SK-N-MC (cell line): ENCODE measurements at regions not wholly inside any gene's neighbourhood (a gene's known extent, or its start where the extent isn't known, plus 50 kb on each side); places are given as distances from the start of the nearest gene placed in this dataset.

ENCODE experiments used
- DNase-seq: peaks from one replicate; pipeline ENCODE4 v3.0.0-alpha.2; 2011; ENCODE audit warnings: low read depth, low spot score
- H3K27ac ChIP-seq: fragments of 200-600 bp; sonication (generic); 2 replicates; pipeline ENCODE4 v1.5.1; 2016; ENCODE audit warnings: mixed run types
- H3K36me3 ChIP-seq: fragments of 200-600 bp; sonication (generic); 2 replicates; pipeline ENCODE4 v1.6.1; 2017; ENCODE audit warnings: antibody characterized with exemption, low read length, mixed read lengths; ENCODE audit not compliant: insufficient read depth
- H3K4me3 ChIP-seq: fragments of 200-600 bp; sonication (generic); 2 replicates; pipeline ENCODE4 v1.5.1; 2016
- H3K9ac ChIP-seq: fragments of 200-600 bp; sonication (generic); 2 replicates; pipeline ENCODE4 v1.8.0; 2017; ENCODE audit warnings: mixed run types, mixed read lengths; ENCODE audit not compliant: insufficient read length
- H3K9me3 ChIP-seq: fragments of 200-600 bp; sonication (generic); 2 replicates; pipeline ENCODE4 v1.6.1; 2017; ENCODE audit warnings: low read depth, mild to moderate bottlenecking, antibody characterized with exemption, low read length, moderate library complexity, mixed read lengths
- EZH2 ChIP-seq: fragments of 200-600 bp; sonication (generic); IDR thresholded peaks from one replicate; pipeline ENCODE4 v1.6.1; 2017; ENCODE audit warnings: antibody characterized with exemption
- FOXP2 ChIP-seq: optimal IDR thresholded peaks from 2 replicates; pipeline ENCODE3; 2011; ENCODE audit warnings: mild to moderate bottlenecking, moderate library complexity; ENCODE audit not compliant: insufficient read depth; ENCODE audit errors: extremely low read length, control extremely low read depth
- POLR2AphosphoS5 ChIP-seq: IDR thresholded peaks from 2 replicates; pipeline ENCODE4 v1.6.1; 2012; ENCODE audit warnings: mild to moderate bottlenecking, low read depth, low read length, borderline replicate concordance

GRCh38 chr10:106255111-106255678 is 909.3 kb downstream of the SORCS1 start:
- Histone ChIP-seq H3K4me3 (no peak overlapping the region), H3K36me3 (no peaks in the 10 kb centered on the region), H3K9me3 (no peaks in the 10 kb centered on the region), H3K9ac (no peak overlapping the region), H3K27ac (no peak overlapping the region)
- TF ChIP-seq POLR2AphosphoS5 (no peak), FOXP2 (no peak), EZH2 (no peak)
- DNase-seq, result no peak

- H3K9ac ChIP-seq, result no peak overlapping the region
These were observed 910.4 kb downstream of the SORCS1 start for GRCh38 chr10:106254071-106254470.

GRCh38 chr10:106252541-106252940 is 912.0 kb downstream of the SORCS1 start:
- H3K9ac ChIP-seq, result no peak overlapping the region
- no peaks in the 10 kb centered on the region for H3K9me3 ChIP-seq
- H3K36me3 ChIP-seq, result no peaks in the 10 kb centered on the region
- H3K27ac ChIP-seq, result no peak overlapping the region
- no peak overlapping the region for H3K4me3 ChIP-seq
- DNase-seq, result no peak
- TF ChIP-seq EZH2 (no peak), POLR2AphosphoS5 (no peak), FOXP2 (no peak)

More at GRCh38 chr10:106254071-106254470, 910.4 kb downstream of the SORCS1 start:
- Histone ChIP-seq H3K36me3 (no peaks in the 10 kb centered on the region), H3K27ac (no peak overlapping the region), H3K4me3 (no peak overlapping the region), H3K9me3 (no peaks in the 10 kb centered on the region)
- TF ChIP-seq FOXP2, result no peak
- TF ChIP-seq EZH2, result no peak
- no peak for DNase-seq

GRCh38 chr10:106251573-106251972 is 912.9 kb downstream of the SORCS1 start:
- H3K27ac ChIP-seq, result no peak overlapping the region
- DNase-seq, result no peak
- H3K9ac ChIP-seq, result no peak overlapping the region
- H3K9me3 ChIP-seq, result no peaks in the 10 kb centered on the region
- no peaks in the 10 kb centered on the region for H3K36me3 ChIP-seq
- no peak for TF ChIP-seq EZH2
- TF ChIP-seq FOXP2, result no peak
- no peak for TF ChIP-seq POLR2AphosphoS5
- no peak overlapping the region for H3K4me3 ChIP-seq

- Histone ChIP-seq H3K36me3 (no peaks in the 10 kb centered on the region), H3K9me3 (no peaks in the 10 kb centered on the region), H3K9ac (no peak overlapping the region), H3K4me3 (no peak overlapping the region), H3K27ac (no peak overlapping the region)
- no peak for DNase-seq
- TF ChIP-seq EZH2 (no peak), FOXP2 (no peak), POLR2AphosphoS5 (no peak)
These were observed 922.2 kb downstream of the SORCS1 start for GRCh38 chr10:106242301-106242700.

GRCh38 chr10:106226828-106227227 is 937.7 kb downstream of the SORCS1 start:
- H3K4me3 ChIP-seq, result no peak overlapping the region
- H3K9me3 ChIP-seq, result no peaks in the 10 kb centered on the region
- no peak for TF ChIP-seq FOXP2
- TF ChIP-seq POLR2AphosphoS5, result no peak
- TF ChIP-seq EZH2, result no peak
- DNase-seq, result no peak
- no peak overlapping the region for H3K27ac ChIP-seq
- H3K9ac ChIP-seq, result no peak overlapping the region
- H3K36me3 ChIP-seq, result no peaks in the 10 kb centered on the region

GRCh38 chr10:106226142-106226541 is 938.4 kb downstream of the SORCS1 start:
- H3K9ac ChIP-seq, result no peak overlapping the region
- H3K36me3 ChIP-seq, result no peaks in the 10 kb centered on the region
- no peak for DNase-seq
- no peak overlapping the region for H3K27ac ChIP-seq
- H3K9me3 ChIP-seq, result no peaks in the 10 kb centered on the region
- TF ChIP-seq EZH2 (no peak), POLR2AphosphoS5 (no peak), FOXP2 (no peak)
- H3K4me3 ChIP-seq, result no peak overlapping the region

GRCh38 chr10:106224676-106225075 is 939.8 kb downstream of the SORCS1 start:
- TF ChIP-seq EZH2 (no peak), FOXP2 (no peak), POLR2AphosphoS5 (no peak)
- no peaks in the 10 kb centered on the region for H3K9me3 ChIP-seq
- no peak for DNase-seq
- H3K4me3 ChIP-seq, result no peak overlapping the region
- no peak overlapping the region for H3K27ac ChIP-seq
- no peak overlapping the region for H3K9ac ChIP-seq
- H3K36me3 ChIP-seq, result no peaks in the 10 kb centered on the region

- DNase-seq, result no peak
- no peak for TF ChIP-seq POLR2AphosphoS5
- no peaks in the 10 kb centered on the region for H3K9me3 ChIP-seq
- no peak overlapping the region for H3K4me3 ChIP-seq
- H3K36me3 ChIP-seq, result no peaks in the 10 kb centered on the region
- no peak overlapping the region for H3K9ac ChIP-seq
- H3K27ac ChIP-seq, result no peak overlapping the region
These were observed 946.9 kb downstream of the SORCS1 start for GRCh38 chr10:106217627-106218026.

- Histone ChIP-seq H3K9ac (no peak overlapping the region), H3K27ac (no peak overlapping the region), H3K36me3 (no peaks in the 10 kb centered on the region), H3K9me3 (no peaks in the 10 kb centered on the region), H3K4me3 (no peak overlapping the region)
- no peak for DNase-seq
- TF ChIP-seq FOXP2, result no peak
- TF ChIP-seq POLR2AphosphoS5, result no peak
- TF ChIP-seq EZH2, result no peak
These were observed 948.4 kb downstream of the SORCS1 start for GRCh38 chr10:106216085-106216484.
